PC-9 (cell line): ENCODE measurements at regions not wholly inside any gene's neighbourhood (a gene's known extent, or its start where the extent isn't known, plus 50 kb on each side); places are given as distances from the start of the nearest gene placed in this dataset.
A peak's percentile ranks its signal among the peaks of the same experiment; 100 is the strongest.

Source experiments
- CTCF ChIP-seq: fragments of 200-600 bp; sonication (generic); conservative IDR thresholded peaks from 2 replicates; pipeline ENCODE4 v1.6.1; 2017; ENCODE audit warnings: mixed run types, antibody characterized with exemption, mild to moderate bottlenecking, moderate library complexity
- EZH2 ChIP-seq: fragments of 200-600 bp; sonication (generic); IDR thresholded peaks from 2 replicates; pipeline ENCODE4 v1.8.0; 2017; ENCODE audit warnings: antibody characterized with exemption, low read depth

- peak; percentile 51 for TF ChIP-seq CTCF
- no peak for TF ChIP-seq EZH2
Measured at GRCh38 chr16:5502467-5502869, 404.9 kb upstream of the EEF2KMT start.
